ENCODE measurements at regions not wholly inside any gene's neighbourhood (a gene's known extent, or its start where the extent isn't known, plus 50 kb on each side); places are given as distances from the start of the nearest gene placed in this dataset.

GRCh38 chr6:78192057-78192456 lies 539.2 kb downstream of the MEI4 start:
- TF ChIP-seq CTCF (conservative IDR thresholded peaks at IDR 0.05; ENCODE audit: low read depth, low read length) (no peak), EZH2 (IDR thresholded peaks at IDR 0.05; ENCODE audit: borderline replicate concordance, low read depth, low read length, poor library complexity, severe bottlenecking) (no peak)
